ENCODE measurements at regions not wholly inside any gene's neighbourhood (a gene's known extent, or its start where the extent isn't known, plus 50 kb on each side); places are given as distances from the start of the nearest gene placed in this dataset.

DNA sequence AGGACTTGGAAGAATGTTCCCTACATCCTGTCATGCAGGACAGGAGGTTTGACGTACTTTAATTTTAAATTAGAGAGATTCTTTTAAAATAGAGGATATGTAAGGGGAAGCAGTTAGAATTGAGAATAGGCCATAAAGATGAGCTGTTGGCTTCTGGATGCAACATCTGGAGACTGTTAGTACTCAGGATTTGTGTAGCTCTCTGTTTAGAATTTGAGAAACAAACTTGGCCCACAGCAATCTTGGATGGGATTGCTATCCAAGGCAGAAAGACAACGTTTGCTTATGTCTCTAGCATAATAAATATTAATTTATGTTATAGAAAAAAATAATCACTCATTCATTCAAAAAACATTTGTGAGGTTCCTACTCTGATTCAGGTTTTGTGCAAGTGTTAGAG lies 398.4 kb upstream of the NOVA1 start:
- TF ChIP-seq, protein P1, sequence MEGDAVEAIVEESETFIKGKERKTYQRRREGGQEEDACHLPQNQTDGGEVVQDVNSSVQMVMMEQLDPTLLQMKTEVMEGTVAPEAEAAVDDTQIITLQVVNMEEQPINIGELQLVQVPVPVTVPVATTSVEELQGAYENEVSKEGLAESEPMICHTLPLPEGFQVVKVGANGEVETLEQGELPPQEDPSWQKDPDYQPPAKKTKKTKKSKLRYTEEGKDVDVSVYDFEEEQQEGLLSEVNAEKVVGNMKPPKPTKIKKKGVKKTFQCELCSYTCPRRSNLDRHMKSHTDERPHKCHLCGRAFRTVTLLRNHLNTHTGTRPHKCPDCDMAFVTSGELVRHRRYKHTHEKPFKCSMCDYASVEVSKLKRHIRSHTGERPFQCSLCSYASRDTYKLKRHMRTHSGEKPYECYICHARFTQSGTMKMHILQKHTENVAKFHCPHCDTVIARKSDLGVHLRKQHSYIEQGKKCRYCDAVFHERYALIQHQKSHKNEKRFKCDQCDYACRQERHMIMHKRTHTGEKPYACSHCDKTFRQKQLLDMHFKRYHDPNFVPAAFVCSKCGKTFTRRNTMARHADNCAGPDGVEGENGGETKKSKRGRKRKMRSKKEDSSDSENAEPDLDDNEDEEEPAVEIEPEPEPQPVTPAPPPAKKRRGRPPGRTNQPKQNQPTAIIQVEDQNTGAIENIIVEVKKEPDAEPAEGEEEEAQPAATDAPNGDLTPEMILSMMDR (IDR thresholded peaks at IDR 0.05; ENCODE audit: extremely low read depth, insufficient read depth, missing control alignments) = no peak
- in situ Hi-C loops (cut with MboI; ENCODE audit: low pct_unique_long_range_greater_than_20kb, low sequenced_read_pairs, unreplicated experiment) = no loop called here
- no peak for DNase-seq (ENCODE audit: low spot score)

DNA sequence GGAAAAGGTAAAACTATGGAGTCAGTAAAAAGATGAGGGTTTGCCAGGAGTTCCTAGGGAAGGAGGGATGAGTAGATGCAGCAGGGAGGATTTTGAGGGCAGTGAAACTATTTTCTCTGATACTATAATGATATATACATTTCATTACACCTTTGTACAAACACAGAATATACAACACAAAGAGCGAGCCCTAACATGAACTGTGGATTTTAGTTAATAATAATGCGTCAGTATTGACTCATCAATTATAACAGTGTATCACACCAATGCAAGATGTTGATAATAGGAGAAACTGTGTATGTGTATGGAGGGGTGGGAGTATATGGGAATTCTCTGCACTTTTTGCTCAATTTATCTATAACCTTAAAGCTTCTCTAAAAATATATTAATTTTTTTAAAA lies 404.3 kb upstream of the NOVA1 start:
- TF ChIP-seq, protein P1 (IDR thresholded peaks at IDR 0.05; ENCODE audit: extremely low read depth, insufficient read depth, missing control alignments) = no peak
- in situ Hi-C loops (cut with MboI; ENCODE audit: low pct_unique_long_range_greater_than_20kb, low sequenced_read_pairs, unreplicated experiment) = no loop called here
- DNase-seq (ENCODE audit: low spot score) = no peak

DNA sequence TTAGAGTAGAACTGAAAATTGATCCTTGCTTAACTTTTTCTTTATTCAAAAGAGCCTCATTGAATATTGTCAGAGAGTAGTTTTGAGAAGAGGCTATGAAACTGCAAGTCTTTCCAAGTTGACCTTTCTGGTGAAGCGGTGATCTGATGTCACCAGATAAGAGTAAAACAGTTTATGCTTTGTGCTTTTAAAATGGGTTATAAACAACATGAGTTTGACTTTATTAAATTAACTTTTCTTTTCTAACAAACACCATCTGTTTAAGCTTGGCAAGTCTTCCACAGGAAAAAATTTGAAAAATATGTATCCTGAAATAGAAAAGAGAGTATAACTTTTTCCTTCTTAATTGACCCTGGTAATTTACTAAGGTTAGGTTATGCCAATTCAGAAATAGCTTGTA lies 408.7 kb upstream of the NOVA1 start:
- DNase-seq (ENCODE audit: low spot score) = no peak
- in situ Hi-C loops (cut with MboI; ENCODE audit: low pct_unique_long_range_greater_than_20kb, low sequenced_read_pairs, unreplicated experiment) = no loop called here
- TF ChIP-seq, protein P1 (IDR thresholded peaks at IDR 0.05; ENCODE audit: extremely low read depth, insufficient read depth, missing control alignments) = no peak

DNA sequence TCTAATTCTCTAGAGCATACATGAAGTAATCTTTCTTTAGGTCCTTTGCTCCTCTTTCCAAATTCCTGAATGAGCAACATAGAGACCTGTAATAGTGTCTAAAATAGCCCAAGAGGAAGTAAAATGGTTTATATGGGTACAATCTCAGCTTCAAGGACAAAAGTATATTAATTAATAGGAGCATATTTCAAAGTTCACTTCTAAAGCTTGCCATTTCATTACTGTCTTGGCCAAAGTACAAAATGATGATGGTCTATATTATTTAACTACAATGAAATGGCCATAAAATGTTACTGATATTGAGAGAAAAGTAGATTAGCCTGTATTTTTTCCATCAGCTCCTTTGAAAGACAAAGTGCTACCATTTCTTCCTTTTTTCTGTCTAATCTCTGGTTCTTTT lies 410.4 kb upstream of the NOVA1 start:
- in situ Hi-C loops (cut with MboI; ENCODE audit: low pct_unique_long_range_greater_than_20kb, low sequenced_read_pairs, unreplicated experiment) = no loop called here
- no peak for DNase-seq (ENCODE audit: low spot score)
- TF ChIP-seq, protein P1 (IDR thresholded peaks at IDR 0.05; ENCODE audit: extremely low read depth, insufficient read depth, missing control alignments) = no peak

DNA sequence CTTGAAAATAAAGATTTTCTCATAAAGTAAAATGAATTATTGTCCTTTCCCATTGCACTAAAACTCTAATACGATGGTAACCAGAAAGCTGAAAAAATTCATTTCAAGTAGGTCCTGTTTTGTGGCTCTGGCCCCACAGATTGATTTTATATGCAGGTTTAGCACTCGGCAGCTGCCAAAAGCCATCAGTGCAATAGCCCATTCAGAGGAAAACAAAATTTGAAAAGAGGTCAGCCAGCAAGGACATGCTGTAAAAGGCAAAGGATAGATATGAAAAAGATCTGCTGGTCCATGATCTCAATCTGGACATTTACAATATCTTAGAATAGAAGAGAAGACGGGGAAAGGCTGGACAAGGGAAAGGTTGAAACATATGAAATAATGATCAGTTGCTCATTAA lies 414.8 kb upstream of the NOVA1 start:
- in situ Hi-C loops (cut with MboI; ENCODE audit: low pct_unique_long_range_greater_than_20kb, low sequenced_read_pairs, unreplicated experiment) = no loop called here
- DNase-seq (ENCODE audit: low spot score) = no peak
- TF ChIP-seq, protein P1 (IDR thresholded peaks at IDR 0.05; ENCODE audit: extremely low read depth, insufficient read depth, missing control alignments) = no peak

DNA sequence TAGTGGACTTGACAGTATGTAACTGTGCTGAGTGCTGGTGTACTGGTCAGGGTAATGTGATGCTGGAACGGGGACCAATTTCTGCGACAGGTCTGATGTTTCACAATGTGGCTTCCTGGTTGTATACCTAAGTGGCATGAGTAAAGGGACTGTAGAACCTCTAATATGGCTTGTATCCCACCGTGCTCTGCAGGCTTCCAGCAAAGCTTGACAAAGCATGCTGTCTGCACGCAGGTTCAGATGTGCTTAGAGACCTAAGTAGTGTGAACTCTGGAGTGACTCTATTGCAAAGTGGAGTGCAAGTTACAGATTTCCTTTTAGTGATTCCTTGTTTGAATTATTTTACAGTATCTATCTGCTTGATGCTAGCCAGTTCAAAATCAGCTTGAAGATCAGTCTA lies 415.8 kb upstream of the NOVA1 start:
- no peak for DNase-seq (ENCODE audit: low spot score)
- TF ChIP-seq, protein P1 (IDR thresholded peaks at IDR 0.05; ENCODE audit: extremely low read depth, insufficient read depth, missing control alignments) = no peak
- in situ Hi-C loops (cut with MboI; ENCODE audit: low pct_unique_long_range_greater_than_20kb, low sequenced_read_pairs, unreplicated experiment) = no loop called here

DNA sequence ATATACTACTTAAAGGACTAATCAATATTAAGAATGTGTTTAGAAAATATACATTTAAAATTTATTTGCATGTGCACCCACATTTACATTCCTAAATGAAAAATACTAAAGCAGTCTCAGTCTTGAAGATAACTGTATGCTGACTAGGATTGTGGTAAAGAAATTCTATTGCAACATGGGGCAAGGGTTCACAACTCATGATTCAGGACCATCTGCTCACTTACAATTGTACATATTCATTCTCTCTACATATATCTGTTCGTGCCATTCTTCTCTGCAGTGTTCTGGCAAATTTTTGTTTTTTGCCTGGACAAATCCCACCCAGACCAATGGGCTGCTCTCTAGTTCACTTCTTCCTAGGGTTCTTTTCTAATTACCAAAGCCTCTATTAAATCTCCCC lies 417.2 kb upstream of the NOVA1 start:
- in situ Hi-C loops (cut with MboI; ENCODE audit: low pct_unique_long_range_greater_than_20kb, low sequenced_read_pairs, unreplicated experiment) = no loop called here
- DNase-seq (ENCODE audit: low spot score) = no peak
- TF ChIP-seq, protein P1 (IDR thresholded peaks at IDR 0.05; ENCODE audit: extremely low read depth, insufficient read depth, missing control alignments) = no peak
